ENCODE measurements at regions not wholly inside any gene's neighbourhood (a gene's known extent, or its start where the extent isn't known, plus 50 kb on each side); places are given as distances from the start of the nearest gene placed in this dataset.
"Not testable (repeated sequence)": the region's sequence is repeated elsewhere in the genome, so short reads cannot be mapped to it uniquely, and the experiment has no call there.

DNA sequence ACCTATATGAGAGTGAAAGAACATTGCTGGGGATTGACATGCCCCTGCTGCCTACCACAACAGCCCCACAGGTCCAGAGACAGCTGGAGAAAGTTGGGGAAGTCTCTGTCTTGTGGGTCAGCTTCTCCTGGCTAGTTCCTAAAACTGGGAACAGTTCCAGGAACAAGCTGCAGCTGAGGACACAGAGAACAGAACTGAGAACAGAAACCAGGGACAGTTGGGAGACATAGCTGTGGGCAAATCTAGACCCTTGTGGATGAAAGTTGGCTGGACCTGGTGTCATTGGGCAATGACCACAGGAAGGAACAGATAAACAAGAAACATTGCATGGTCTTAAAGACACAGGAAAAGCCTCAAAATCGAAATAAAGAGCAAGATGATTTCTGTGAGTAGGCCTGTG, 58.3 kb upstream of the MOCS2 start:
- Mint-ChIP-seq H3K4me3 (ENCODE audit: unreplicated experiment) (no peak overlapping the region), H3K27ac (ENCODE audit: unreplicated experiment) (no peak overlapping the region), H3K4me1 (ENCODE audit: unreplicated experiment) (no peaks in the 10 kb centered on the region), H3K36me3 (ENCODE audit: low read depth, unreplicated experiment) (no peaks in the 10 kb centered on the region), H3K9me3 (ENCODE audit: unreplicated experiment) (no peaks in the 10 kb centered on the region), H3K27me3 (ENCODE audit: unreplicated experiment) (no peaks in the 10 kb centered on the region)
- TF ChIP-seq, protein P1, sequence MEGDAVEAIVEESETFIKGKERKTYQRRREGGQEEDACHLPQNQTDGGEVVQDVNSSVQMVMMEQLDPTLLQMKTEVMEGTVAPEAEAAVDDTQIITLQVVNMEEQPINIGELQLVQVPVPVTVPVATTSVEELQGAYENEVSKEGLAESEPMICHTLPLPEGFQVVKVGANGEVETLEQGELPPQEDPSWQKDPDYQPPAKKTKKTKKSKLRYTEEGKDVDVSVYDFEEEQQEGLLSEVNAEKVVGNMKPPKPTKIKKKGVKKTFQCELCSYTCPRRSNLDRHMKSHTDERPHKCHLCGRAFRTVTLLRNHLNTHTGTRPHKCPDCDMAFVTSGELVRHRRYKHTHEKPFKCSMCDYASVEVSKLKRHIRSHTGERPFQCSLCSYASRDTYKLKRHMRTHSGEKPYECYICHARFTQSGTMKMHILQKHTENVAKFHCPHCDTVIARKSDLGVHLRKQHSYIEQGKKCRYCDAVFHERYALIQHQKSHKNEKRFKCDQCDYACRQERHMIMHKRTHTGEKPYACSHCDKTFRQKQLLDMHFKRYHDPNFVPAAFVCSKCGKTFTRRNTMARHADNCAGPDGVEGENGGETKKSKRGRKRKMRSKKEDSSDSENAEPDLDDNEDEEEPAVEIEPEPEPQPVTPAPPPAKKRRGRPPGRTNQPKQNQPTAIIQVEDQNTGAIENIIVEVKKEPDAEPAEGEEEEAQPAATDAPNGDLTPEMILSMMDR (IDR thresholded peaks at IDR 0.05; ENCODE audit: unreplicated experiment), result no peak
- no peak for DNase-seq (ENCODE audit: low spot score)

DNA sequence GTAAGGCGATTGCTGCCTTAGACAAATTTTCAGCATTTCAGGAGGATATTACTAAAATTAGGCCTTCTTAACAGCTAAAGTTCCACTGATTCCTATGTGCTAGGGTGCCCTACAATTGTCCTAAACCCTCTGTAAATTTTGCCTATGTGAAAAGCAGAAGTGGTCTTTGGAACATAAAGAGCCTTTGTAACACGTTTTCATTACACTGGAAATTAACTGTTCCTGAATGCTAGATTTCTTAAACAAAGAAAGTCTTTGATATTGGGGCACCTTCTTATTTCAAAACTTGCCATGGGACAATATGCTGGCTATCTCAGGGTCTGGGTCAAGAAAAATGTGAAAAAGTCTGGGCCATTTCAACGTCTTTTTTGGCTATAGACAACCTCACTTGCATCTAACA, 60.4 kb upstream of the MOCS2 start:
- H3K4me3 Mint-ChIP-seq (ENCODE audit: unreplicated experiment), result no peak overlapping the region
- no peaks in the 10 kb centered on the region for H3K9me3 Mint-ChIP-seq (ENCODE audit: unreplicated experiment)
- TF ChIP-seq, protein P1 (IDR thresholded peaks at IDR 0.05; ENCODE audit: unreplicated experiment), result no peak
- DNase-seq (ENCODE audit: low spot score), result no peak
- no peaks in the 10 kb centered on the region for H3K27me3 Mint-ChIP-seq (ENCODE audit: unreplicated experiment)
- no peaks in the 10 kb centered on the region for H3K4me1 Mint-ChIP-seq (ENCODE audit: unreplicated experiment)
- no peak overlapping the region for H3K27ac Mint-ChIP-seq (ENCODE audit: unreplicated experiment)
- H3K36me3 Mint-ChIP-seq (ENCODE audit: low read depth, unreplicated experiment), result peaks cover 2% of the 10 kb centered on the region

DNA sequence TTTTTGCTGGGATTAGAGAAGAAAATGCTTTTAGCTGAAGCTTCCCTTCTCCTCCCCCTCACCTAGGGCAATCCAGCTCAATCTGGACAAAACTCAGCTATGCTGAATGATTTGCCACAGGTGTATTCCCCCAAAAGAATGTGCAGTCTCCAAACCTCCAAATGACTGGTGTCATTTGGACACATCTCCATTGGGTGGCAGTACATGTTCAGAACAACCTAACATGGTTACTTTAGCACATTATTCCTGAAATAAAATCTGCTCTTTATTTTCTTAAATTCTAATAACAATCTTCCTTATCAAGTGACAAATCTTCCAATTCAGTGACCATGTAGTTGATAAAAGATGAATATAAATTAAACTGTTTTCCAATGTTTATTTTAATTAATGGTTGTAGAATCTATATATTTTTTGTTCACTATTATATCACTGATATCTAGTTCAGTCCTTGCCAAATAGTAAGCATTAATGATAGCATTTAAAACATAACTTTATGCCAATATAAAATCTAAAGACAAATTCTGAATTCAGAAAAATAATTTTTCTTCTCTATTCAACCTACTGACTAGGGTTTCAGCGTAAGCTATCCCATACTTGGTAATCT, 61.3 kb upstream of the MOCS2 start:
- H3K27me3 Mint-ChIP-seq (ENCODE audit: unreplicated experiment), result no peaks in the 10 kb centered on the region
- no peak overlapping the region for H3K4me3 Mint-ChIP-seq (ENCODE audit: unreplicated experiment)
- H3K27ac Mint-ChIP-seq (ENCODE audit: unreplicated experiment), result no peak overlapping the region
- H3K4me1 Mint-ChIP-seq (ENCODE audit: unreplicated experiment), result no peaks in the 10 kb centered on the region
- no peaks in the 10 kb centered on the region for H3K9me3 Mint-ChIP-seq (ENCODE audit: unreplicated experiment)
- H3K36me3 Mint-ChIP-seq (ENCODE audit: low read depth, unreplicated experiment), result peaks cover 3% of the 10 kb centered on the region
- DNase-seq (ENCODE audit: low spot score), result peak; percentile 19
- TF ChIP-seq, protein P1 (IDR thresholded peaks at IDR 0.05; ENCODE audit: unreplicated experiment), result peak; percentile 58

DNA sequence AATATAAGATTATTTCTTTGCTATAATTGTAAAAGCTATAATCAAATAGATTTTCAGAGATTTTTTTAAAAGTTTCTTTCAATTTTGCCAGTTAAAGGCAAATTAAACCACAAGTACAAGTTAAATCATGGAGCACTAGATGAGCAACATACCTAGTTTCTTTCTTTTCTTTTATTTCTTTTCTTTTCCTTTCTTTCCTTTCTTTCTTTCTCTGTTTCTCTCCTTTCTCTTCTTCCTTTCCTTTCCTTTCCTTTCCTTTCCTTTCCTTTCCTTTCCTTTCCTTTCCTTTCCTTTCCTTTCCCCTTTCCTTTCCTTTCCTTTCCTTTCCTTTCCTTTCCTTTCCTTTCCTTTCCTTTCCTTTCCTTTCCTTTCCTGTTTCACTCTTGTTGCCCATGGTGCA, 62.5 kb upstream of the MOCS2 start:
- H3K4me3 Mint-ChIP-seq (ENCODE audit: unreplicated experiment); DNase-seq (ENCODE audit: low spot score); H3K4me1 Mint-ChIP-seq (ENCODE audit: unreplicated experiment); H3K27ac Mint-ChIP-seq (ENCODE audit: unreplicated experiment); H3K27me3 Mint-ChIP-seq (ENCODE audit: unreplicated experiment); H3K36me3 Mint-ChIP-seq (ENCODE audit: low read depth, unreplicated experiment); H3K9me3 Mint-ChIP-seq (ENCODE audit: unreplicated experiment): not testable (repeated sequence)

GRCh38 chr5:53172630-53173029, 63.1 kb upstream of the MOCS2 start:
- no peaks in the 10 kb centered on the region for H3K9me3 Mint-ChIP-seq (ENCODE audit: unreplicated experiment)
- H3K27ac Mint-ChIP-seq (ENCODE audit: unreplicated experiment), result no peak overlapping the region
- no peaks in the 10 kb centered on the region for H3K4me1 Mint-ChIP-seq (ENCODE audit: unreplicated experiment)
- H3K27me3 Mint-ChIP-seq (ENCODE audit: unreplicated experiment), result no peaks in the 10 kb centered on the region
- H3K36me3 Mint-ChIP-seq (ENCODE audit: low read depth, unreplicated experiment), result peaks cover 3% of the 10 kb centered on the region
- TF ChIP-seq, protein P1 (IDR thresholded peaks at IDR 0.05; ENCODE audit: unreplicated experiment), result no peak
- H3K4me3 Mint-ChIP-seq (ENCODE audit: unreplicated experiment), result no peak overlapping the region
- no peak for DNase-seq (ENCODE audit: low spot score)
